GM12892 (cell line): ENCODE measurements at regions not wholly inside any gene's neighbourhood (a gene's known extent, or its start where the extent isn't known, plus 50 kb on each side); places are given as distances from the start of the nearest gene placed in this dataset.

ENCODE experiments used
- POLR2A ChIP-seq: IDR thresholded peaks from 2 replicates; pipeline ENCODE4 v1.6.1; 2011; ENCODE audit warnings: low read depth, low read length, control low read depth
- POLR2AphosphoS5 ChIP-seq: IDR thresholded peaks from 2 replicates; pipeline ENCODE4 v1.6.1; 2011; ENCODE audit warnings: low read depth, low read length, control low read depth
- TAF1 ChIP-seq: IDR thresholded peaks from 2 replicates; pipeline ENCODE4 v1.6.1; 2011; ENCODE audit warnings: low read depth, mild to moderate bottlenecking, control low read depth, low read length, borderline replicate concordance

DNA sequence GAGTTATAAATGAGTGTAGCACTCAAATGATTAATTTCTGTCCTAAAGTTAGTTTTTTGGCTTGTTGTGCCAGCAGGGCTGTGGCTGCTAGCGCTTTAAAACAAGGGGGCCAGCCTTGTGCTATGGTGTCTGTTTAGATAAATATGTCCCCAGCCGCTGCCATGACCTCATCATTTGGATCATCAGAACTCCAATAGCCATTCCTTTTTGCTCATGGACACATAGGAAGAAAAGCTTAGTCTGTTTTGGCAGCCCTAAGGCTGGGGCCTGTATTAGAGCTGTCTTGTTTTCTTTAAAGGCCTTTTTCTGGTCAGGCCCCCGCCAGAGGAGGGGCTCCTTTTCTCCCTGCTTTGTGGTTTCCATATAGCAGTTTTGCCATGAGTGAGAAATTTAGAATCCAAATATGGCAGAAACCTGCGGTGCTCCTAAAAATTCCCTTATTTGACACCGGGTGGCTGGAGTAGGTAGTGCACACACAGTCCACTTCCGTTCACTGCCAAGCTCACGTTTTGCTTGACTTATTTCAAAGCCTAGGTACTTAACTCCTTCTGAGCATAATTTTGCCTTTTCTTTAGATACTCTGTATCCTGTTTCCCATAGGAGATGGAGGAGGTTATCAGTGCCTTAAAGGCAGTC is 60.4 kb upstream of the SLC35G4 start:
- TF ChIP-seq POLR2AphosphoS5 (no peak), POLR2A (no peak), TAF1 (no peak)
